GM21825 (cell line): ENCODE measurements at regions not wholly inside any gene's neighbourhood (a gene's known extent, or its start where the extent isn't known, plus 50 kb on each side); places are given as distances from the start of the nearest gene placed in this dataset.

Experiments
- ATAC-seq: cut with Tn5 transposase; IDR thresholded peaks from one replicate; pipeline ENCODE4 v1.9.1; 2021; ENCODE audit warnings: mild to moderate bottlenecking, moderate library complexity; ENCODE audit not compliant: unreplicated experiment

- ATAC-seq, result no peak
These were observed 294.6 kb downstream of the ANXA1 start for GRCh38 chr9:73446306-73446705.

GRCh38 chr9:73451003-73451402, 299.3 kb downstream of the ANXA1 start:
- no peak for ATAC-seq

GRCh38 chr9:73459817-73460216, 308.2 kb downstream of the ANXA1 start:
- ATAC-seq, result no peak

GRCh38 chr9:73468716-73469115, 317.1 kb downstream of the ANXA1 start:
- ATAC-seq, result no peak

- ATAC-seq, result no peak
These were observed 319.1 kb downstream of the ANXA1 start for GRCh38 chr9:73470766-73471165.

- no peak for ATAC-seq
These were observed 322.4 kb downstream of the ANXA1 start for GRCh38 chr9:73474002-73474600.

GRCh38 chr9:73474625-73475024, 323.0 kb downstream of the ANXA1 start:
- no peak for ATAC-seq

GRCh38 chr9:73494894-73495293, 343.2 kb downstream of the ANXA1 start:
- no peak for ATAC-seq

- no peak for ATAC-seq
These were observed 346.1 kb downstream of the ANXA1 start for GRCh38 chr9:73497796-73498195.

- ATAC-seq, result no peak
These were observed 363.6 kb downstream of the ANXA1 start for GRCh38 chr9:73515216-73515615.

GRCh38 chr9:73523391-73523790, 371.7 kb downstream of the ANXA1 start:
- no peak for ATAC-seq

- ATAC-seq, result no peak
These were observed 373.7 kb downstream of the ANXA1 start for GRCh38 chr9:73525350-73525749.

GRCh38 chr9:73527521-73527920, 375.9 kb downstream of the ANXA1 start:
- no peak for ATAC-seq

- no peak for ATAC-seq
These were observed 377.3 kb downstream of the ANXA1 start for GRCh38 chr9:73528926-73529325.

- ATAC-seq, result no peak
These were observed 378.0 kb downstream of the ANXA1 start for GRCh38 chr9:73529666-73530065.

- no peak for ATAC-seq
These were observed 379.4 kb downstream of the ANXA1 start for GRCh38 chr9:73531051-73531532.

GRCh38 chr9:73531658-73532057, 380.0 kb downstream of the ANXA1 start:
- no peak for ATAC-seq

- ATAC-seq, result no peak
These were observed 381.3 kb downstream of the ANXA1 start for GRCh38 chr9:73532985-73533384.

- ATAC-seq, result no peak
These were observed 384.7 kb downstream of the ANXA1 start for GRCh38 chr9:73536403-73536802.

GRCh38 chr9:73537561-73537960, 385.9 kb downstream of the ANXA1 start:
- no peak for ATAC-seq

- ATAC-seq, result no peak
These were observed 388.3 kb downstream of the ANXA1 start for GRCh38 chr9:73539881-73540390.

- ATAC-seq, result no peak
These were observed 390.3 kb downstream of the ANXA1 start for GRCh38 chr9:73541923-73542322.

GRCh38 chr9:73543727-73544126, 392.1 kb downstream of the ANXA1 start:
- ATAC-seq, result no peak
